ENCODE measurements at regions not wholly inside any gene's neighbourhood (a gene's known extent, or its start where the extent isn't known, plus 50 kb on each side); places are given as distances from the start of the nearest gene placed in this dataset.

- Histone ChIP-seq H3K4me1 (replicated peaks in 1 of 2; ENCODE audit: control insufficient read depth in 2 of 2, insufficient read depth in 2 of 2, low read length in 2 of 2) (no peaks in the 10 kb centered on the region), H3K9me3 (replicated peaks; ENCODE audit: control insufficient read depth, insufficient read depth, low read depth, low read length) (no peaks in the 10 kb centered on the region), H3K4me2 (ENCODE audit: insufficient read depth, low read length) (no peak overlapping the region), H3K27me3 (ENCODE audit: control insufficient read depth in 2 of 2, insufficient read depth in 2 of 2, low read length in 2 of 2) (peaks cover 0 to 15% of the 10 kb centered on the region in 2 experiments; a peak in 2 of 5 replicates), H3K9me1 (ENCODE audit: control insufficient read depth, insufficient read depth, low read length) (no peaks in the 10 kb centered on the region), H3K79me2 (ENCODE audit: control insufficient read depth, insufficient read depth, low read length) (no peaks in the 10 kb centered on the region), H3K36me3 (ENCODE audit: control insufficient read depth, insufficient read depth, low read length) (no peaks in the 10 kb centered on the region), H3K9ac (ENCODE audit: insufficient read depth in 1 of 2, low read depth in 2 of 2, low read length in 2 of 2) (no peak overlapping the region), H3K27ac (ENCODE audit: extremely low read depth, low read depth, low read length) (no peak overlapping the region), H4K20me1 (replicated peaks; ENCODE audit: control insufficient read depth, insufficient read depth, low read length) (peaks cover 5% of the 10 kb centered on the region; the same call in 1 of the 2 replicates), H2AFZ (ENCODE audit: low read depth, low read length) (no peak overlapping the region), H3K4me3 (no peak overlapping the region)
- WGBS (ENCODE audit: insufficient coverage, low coverage, missing lambda C conversion rate): 0% methylated on average over 5 of the region's 5 CpGs
- DNase-seq (ENCODE audit: extremely low read depth in 1 of 4, low spot score in 3 of 4): no peak
- intact Hi-C loops (cut with micrococcal nuclease) (no loop called here), in situ Hi-C loops (cut with MboI) (no loop called here)
- no peak for ATAC-seq
- BruUV-seq (replicated peaks): no TSS peak
- no peak for FAIRE-seq
- CTCF ChIA-PET (ENCODE audit: low intra/inter-chr PET ratio): no interaction called here
- POLR2A ChIA-PET: interaction anchor here (0.6 kb wide), 1 partner anchor 75 kb away, joined by 3 read pairs; no protein-coding TSS in a partner anchor
- TF ChIP-seq RBM15 (IDR thresholded peaks at IDR 0.05; ENCODE audit: insufficient read depth, low read length) (no peak), ZNF431 (CRISPR knock-in tag; IDR thresholded peaks at IDR 0.05) (no peak), COPS2 (conservative IDR thresholded peaks at IDR 0.05) (no peak), ZNF174 (CRISPR knock-in tag; IDR thresholded peaks at IDR 0.05) (no peak), DDX20 (tag; IDR thresholded peaks at IDR 0.05; ENCODE audit: low read depth) (no peak), ZFX (CRISPR knock-in tag; IDR thresholded peaks at IDR 0.05) (no peak), ZNF696 (CRISPR knock-in tag; conservative IDR thresholded peaks at IDR 0.05) (no peak), NFYB (IDR thresholded peaks at IDR 0.05; ENCODE audit: extremely low read depth, insufficient read length) (no peak), ZNF253 (CRISPR knock-in tag; conservative IDR thresholded peaks at IDR 0.05) (no peak), ZNF121 (CRISPR knock-in tag; conservative IDR thresholded peaks at IDR 0.05) (no peak)
- TF ChIP-seq, protein P1, sequence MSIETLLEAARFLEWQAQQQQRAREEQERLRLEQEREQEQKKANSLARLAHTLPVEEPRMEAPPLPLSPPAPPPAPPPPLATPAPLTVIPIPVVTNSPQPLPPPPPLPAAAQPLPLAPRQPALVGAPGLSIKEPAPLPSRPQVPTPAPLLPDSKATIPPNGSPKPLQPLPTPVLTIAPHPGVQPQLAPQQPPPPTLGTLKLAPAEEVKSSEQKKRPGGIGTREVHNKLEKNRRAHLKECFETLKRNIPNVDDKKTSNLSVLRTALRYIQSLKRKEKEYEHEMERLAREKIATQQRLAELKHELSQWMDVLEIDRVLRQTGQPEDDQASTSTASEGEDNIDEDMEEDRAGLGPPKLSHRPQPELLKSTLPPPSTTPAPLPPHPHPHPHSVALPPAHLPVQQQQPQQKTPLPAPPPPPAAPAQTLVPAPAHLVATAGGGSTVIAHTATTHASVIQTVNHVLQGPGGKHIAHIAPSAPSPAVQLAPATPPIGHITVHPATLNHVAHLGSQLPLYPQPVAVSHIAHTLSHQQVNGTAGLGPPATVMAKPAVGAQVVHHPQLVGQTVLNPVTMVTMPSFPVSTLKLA (conservative IDR thresholded peaks at IDR 0.05): no peak
- TF ChIP-seq, protein P2, sequence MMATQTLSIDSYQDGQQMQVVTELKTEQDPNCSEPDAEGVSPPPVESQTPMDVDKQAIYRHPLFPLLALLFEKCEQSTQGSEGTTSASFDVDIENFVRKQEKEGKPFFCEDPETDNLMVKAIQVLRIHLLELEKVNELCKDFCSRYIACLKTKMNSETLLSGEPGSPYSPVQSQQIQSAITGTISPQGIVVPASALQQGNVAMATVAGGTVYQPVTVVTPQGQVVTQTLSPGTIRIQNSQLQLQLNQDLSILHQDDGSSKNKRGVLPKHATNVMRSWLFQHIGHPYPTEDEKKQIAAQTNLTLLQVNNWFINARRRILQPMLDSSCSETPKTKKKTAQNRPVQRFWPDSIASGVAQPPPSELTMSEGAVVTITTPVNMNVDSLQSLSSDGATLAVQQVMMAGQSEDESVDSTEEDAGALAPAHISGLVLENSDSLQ (IDR thresholded peaks at IDR 0.05): no peak
- TF ChIP-seq, protein P3, sequence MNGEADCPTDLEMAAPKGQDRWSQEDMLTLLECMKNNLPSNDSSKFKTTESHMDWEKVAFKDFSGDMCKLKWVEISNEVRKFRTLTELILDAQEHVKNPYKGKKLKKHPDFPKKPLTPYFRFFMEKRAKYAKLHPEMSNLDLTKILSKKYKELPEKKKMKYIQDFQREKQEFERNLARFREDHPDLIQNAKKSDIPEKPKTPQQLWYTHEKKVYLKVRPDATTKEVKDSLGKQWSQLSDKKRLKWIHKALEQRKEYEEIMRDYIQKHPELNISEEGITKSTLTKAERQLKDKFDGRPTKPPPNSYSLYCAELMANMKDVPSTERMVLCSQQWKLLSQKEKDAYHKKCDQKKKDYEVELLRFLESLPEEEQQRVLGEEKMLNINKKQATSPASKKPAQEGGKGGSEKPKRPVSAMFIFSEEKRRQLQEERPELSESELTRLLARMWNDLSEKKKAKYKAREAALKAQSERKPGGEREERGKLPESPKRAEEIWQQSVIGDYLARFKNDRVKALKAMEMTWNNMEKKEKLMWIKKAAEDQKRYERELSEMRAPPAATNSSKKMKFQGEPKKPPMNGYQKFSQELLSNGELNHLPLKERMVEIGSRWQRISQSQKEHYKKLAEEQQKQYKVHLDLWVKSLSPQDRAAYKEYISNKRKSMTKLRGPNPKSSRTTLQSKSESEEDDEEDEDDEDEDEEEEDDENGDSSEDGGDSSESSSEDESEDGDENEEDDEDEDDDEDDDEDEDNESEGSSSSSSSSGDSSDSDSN (IDR thresholded peaks at IDR 0.05; ENCODE audit: borderline replicate concordance in 1 of 2, low read depth in 2 of 2, low read length in 2 of 2): no peak
These were observed 326.5 kb upstream of the TBX3 start for GRCh38 chr12:115010324-115010995.

Measured in K562 (cell line).